SU-DHL-6 (cell line): ENCODE measurements at regions not wholly inside any gene's neighbourhood (a gene's known extent, or its start where the extent isn't known, plus 50 kb on each side); places are given as distances from the start of the nearest gene placed in this dataset.

Experiments used
- H2AFZ ChIP-seq: fragments of 200-600 bp; sonication (generic); 2 replicates; pipeline ENCODE4 v1.6.1; 2014; ENCODE audit warnings: low read depth, mild to moderate bottlenecking, moderate library complexity, mixed read lengths, antibody characterized with exemption, low read length; ENCODE audit not compliant: severe bottlenecking
- H3F3A ChIP-seq: fragments of 200-600 bp; shearing (Covaris generic); 2 replicates; pipeline ENCODE4 v1.6.0; 2016; ENCODE audit warnings: antibody characterized with exemption, mild to moderate bottlenecking; ENCODE audit not compliant: insufficient read depth
- H3K27ac ChIP-seq: fragments of 200-600 bp; sonication (generic); 2 replicates; pipeline ENCODE4 v1.5.1; 2016; ENCODE audit warnings: low read depth, mild to moderate bottlenecking, low read length, moderate library complexity, mixed read lengths
- H3K27me3 ChIP-seq: fragments of 200-600 bp; sonication (generic), shearing (Covaris generic); 2 replicates; pipeline ENCODE4 v1.6.0; 2014; ENCODE audit warnings: mild to moderate bottlenecking, low read length
- H3K36me3 ChIP-seq: fragments of 200-600 bp; sonication (generic); 2 replicates; pipeline ENCODE4 v1.6.1; 2014; ENCODE audit warnings: mild to moderate bottlenecking, low read length, mixed read lengths
- H3K4me2 ChIP-seq: fragments of 300-600, 200-600 bp; shearing (Covaris generic), sonication (generic); 2 replicates; pipeline ENCODE4 v1.6.0; 2014; ENCODE audit warnings: low read length, low read depth, mild to moderate bottlenecking; ENCODE audit not compliant: poor library complexity, severe bottlenecking
- H3K4me3 ChIP-seq: fragments of 200-600 bp; sonication (generic); 2 replicates; pipeline ENCODE4 v1.5.1; 2014; ENCODE audit warnings: antibody characterized with exemption, low read length, mild to moderate bottlenecking, mixed read lengths; ENCODE audit not compliant: insufficient read depth, poor library complexity, severe bottlenecking
- H3K79me2 ChIP-seq: fragments of 200-600 bp; sonication (generic); 2 replicates; pipeline ENCODE4 v1.6.1; 2014; ENCODE audit warnings: mild to moderate bottlenecking, low read length, moderate library complexity; ENCODE audit not compliant: insufficient read depth
- H3K9ac ChIP-seq: fragments of 200-600 bp; sonication (generic); 2 replicates; pipeline ENCODE4 v1.7.0; 2014; ENCODE audit warnings: mild to moderate bottlenecking, low read length
- H3K9me2 ChIP-seq: fragments of 200-600 bp; sonication (generic); replicated peaks from 2 replicates; pipeline ENCODE4 v1.6.1; 2014; ENCODE audit warnings: low read length; ENCODE audit not compliant: insufficient read depth
- H3K9me3 ChIP-seq: fragments of 200-600 bp; sonication (generic); 2 replicates; pipeline ENCODE4 v1.6.1; 2014; ENCODE audit warnings: low read length, mixed read lengths; ENCODE audit not compliant: insufficient read depth
- H4K20me1 ChIP-seq: fragments of 200-600 bp; sonication (generic); 2 replicates; pipeline ENCODE4 v1.6.1; 2014; ENCODE audit warnings: low read depth, mild to moderate bottlenecking, antibody characterized with exemption, low read length, moderate library complexity, mixed read lengths
- CTCF ChIP-seq: fragments of 200-600 bp; sonication (generic); IDR thresholded peaks from one replicate; pipeline ENCODE4 v1.5.1; 2017; ENCODE audit warnings: antibody characterized with exemption, mild to moderate bottlenecking, low read length, moderate library complexity; ENCODE audit not compliant: insufficient read depth, poor library complexity, severe bottlenecking
- EZH2phosphoT487 ChIP-seq: fragments of 200-600 bp; sonication (generic), shearing (Covaris generic); conservative IDR thresholded peaks from 2 replicates; pipeline ENCODE4 v1.6.1; 2018; ENCODE audit warnings: mild to moderate bottlenecking, antibody characterized with exemption, low read length, moderate library complexity, mixed read lengths

GRCh38 chr1:82264802-82265201 is 464.1 kb downstream of the ADGRL2 start:
- Histone ChIP-seq H3K27ac (no peak overlapping the region), H3K9me3 (no peaks in the 10 kb centered on the region), H3K9ac (no peak overlapping the region), H3K36me3 (no peaks in the 10 kb centered on the region), H3K4me3 (no peak overlapping the region), H3K4me2 (no peak overlapping the region), H4K20me1 (no peaks in the 10 kb centered on the region), H3K27me3 (no peaks in the 10 kb centered on the region), H2AFZ (no peak overlapping the region), H3K79me2 (no peaks in the 10 kb centered on the region), H3F3A (no peaks in the 10 kb centered on the region), H3K9me2 (no peaks in the 10 kb centered on the region)
- TF ChIP-seq EZH2phosphoT487 = no peak
- TF ChIP-seq CTCF = no peak

GRCh38 chr1:82263396-82263795 is 462.7 kb downstream of the ADGRL2 start:
- H3K4me3 ChIP-seq = no peak overlapping the region
- H3K9me3 ChIP-seq = no peaks in the 10 kb centered on the region
- H3K79me2 ChIP-seq = no peaks in the 10 kb centered on the region
- H2AFZ ChIP-seq = no peak overlapping the region
- no peaks in the 10 kb centered on the region for H3F3A ChIP-seq
- no peak overlapping the region for H3K27ac ChIP-seq
- TF ChIP-seq CTCF = no peak
- no peak for TF ChIP-seq EZH2phosphoT487
- no peaks in the 10 kb centered on the region for H3K27me3 ChIP-seq
- no peaks in the 10 kb centered on the region for H3K9me2 ChIP-seq
- H3K9ac ChIP-seq = no peak overlapping the region
- no peaks in the 10 kb centered on the region for H3K36me3 ChIP-seq
- no peaks in the 10 kb centered on the region for H4K20me1 ChIP-seq
- H3K4me2 ChIP-seq = no peak overlapping the region

GRCh38 chr1:82260666-82261065 is 459.9 kb downstream of the ADGRL2 start:
- TF ChIP-seq CTCF (no peak), EZH2phosphoT487 (no peak)

More at GRCh38 chr1:82260666-82261065, 459.9 kb downstream of the ADGRL2 start:
- Histone ChIP-seq H3F3A (no peaks in the 10 kb centered on the region), H3K9me2 (no peaks in the 10 kb centered on the region), H3K9ac (no peak overlapping the region), H2AFZ (no peak overlapping the region), H3K36me3 (no peaks in the 10 kb centered on the region), H3K79me2 (no peaks in the 10 kb centered on the region), H3K9me3 (no peaks in the 10 kb centered on the region), H4K20me1 (no peaks in the 10 kb centered on the region), H3K4me3 (no peak overlapping the region), H3K27me3 (no peaks in the 10 kb centered on the region), H3K4me2 (no peak overlapping the region), H3K27ac (no peak overlapping the region)
